Kidney (tissue), 13 donors: ENCODE measurements at regions not wholly inside any gene's neighbourhood (a gene's known extent, or its start where the extent isn't known, plus 50 kb on each side); places are given as distances from the start of the nearest gene placed in this dataset.

Source experiments
- DNase-seq, 5 donors: peaks; one replicate each; pipeline ENCODE4 v3.0.0-alpha.2; 2013 to 2020
- FAIRE-seq: peaks from 2 replicates; lab custom pipeline; 2012; peaks lifted over from hg19 to GRCh38; lab: Jason Lieb, UNC
- H3K27ac ChIP-seq, 2 donors: one replicate each; pipeline ENCODE4 v1.7.0; 2013; ENCODE audit warnings: low read depth in 2 of 2, low read length in 2 of 2, inconsistent platforms in 1 of 2
- H3K27me3 ChIP-seq: one replicate; pipeline ENCODE4 v1.7.1; 2013; ENCODE audit warnings: low read length, inconsistent platforms; ENCODE audit not compliant: control insufficient read depth, insufficient read depth
- H3K36me3 ChIP-seq, 3 donors: one replicate each; pipeline versions ENCODE4 v1.7.0 to v1.7.1; 2013; ENCODE audit warnings: low read length in 3 of 3, control low read depth in 1 of 3, inconsistent platforms in 1 of 3; ENCODE audit not compliant: insufficient read depth in 3 of 3, control insufficient read depth in 2 of 3
- H3K4me1 ChIP-seq, 3 donors: one replicate each; pipeline versions ENCODE4 v1.7.0 to v1.7.1; 2013; ENCODE audit warnings: low read length in 3 of 3, inconsistent platforms in 1 of 3, low read depth in 1 of 3; ENCODE audit not compliant: control insufficient read depth in 2 of 3, insufficient read depth in 2 of 3
- H3K4me3 ChIP-seq, 3 donors: one replicate each; pipeline versions ENCODE4 v1.7.0 to v1.8.1; 2013; ENCODE audit warnings: low read length in 3 of 3, control low read depth in 1 of 3, inconsistent platforms in 1 of 3
- H3K9ac ChIP-seq, 3 donors: one replicate each; pipeline versions ENCODE4 v1.7.0 to v1.7.1; 2013; ENCODE audit warnings: low read length in 3 of 3, control low read depth in 1 of 3, inconsistent platforms in 1 of 3
- H3K9me3 ChIP-seq, 3 donors: one replicate each; pipeline versions ENCODE4 v1.7.0 to v1.7.1; 2013; ENCODE audit warnings: low read length in 3 of 3, control low read depth in 1 of 3, inconsistent platforms in 1 of 3; ENCODE audit not compliant: control insufficient read depth in 2 of 3, insufficient read depth in 1 of 3
- intact Hi-C: fragments of 100-400 bp; cut with DNase I; formaldehyde crosslinking; loops from one replicate; pipeline ENCODE4 v1.11.1; 2022
- TF ChIP-seq, protein P1 (sequence below): IDR thresholded peaks from 3 replicates; pipeline ENCODE4 v1.5.1; 2012; ENCODE audit warnings: mild to moderate bottlenecking, moderate library complexity, borderline replicate concordance; ENCODE audit not compliant: insufficient read depth; ENCODE audit errors: extremely low read depth
- donor health status: control.
- donor health status: control.
- donor health status: control.
- donor health status: control.
- donor health status: control.
- donor health status: DM: yes; HTN: yes; CAD: no.
- donor health status: Normal renal cell carcinoma (clear cell type).

DNA sequence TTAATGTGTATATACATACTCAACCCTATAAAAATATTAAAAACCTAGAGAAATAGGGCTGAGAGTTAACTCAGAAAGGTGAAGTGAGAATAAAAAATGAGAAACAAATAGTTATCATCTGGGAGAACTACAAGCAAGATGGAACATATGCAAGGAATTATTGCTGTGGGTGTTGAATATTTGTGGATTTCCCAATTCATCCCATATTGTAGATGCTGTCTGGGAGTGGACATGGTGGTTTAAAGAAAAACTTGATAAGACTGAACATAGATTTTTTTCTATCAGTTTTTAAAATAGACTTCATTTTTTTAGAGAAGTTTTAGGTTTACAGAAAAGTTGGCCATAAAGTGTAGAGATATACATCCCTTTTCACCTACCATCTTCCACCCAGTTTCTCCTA is 263.5 kb downstream of the SPATA31D1 start:
- H3K36me3 ChIP-seq: no peaks in the 10 kb centered on the region
- H3K27ac ChIP-seq: no peak overlapping the region
- no peak overlapping the region for H3K9ac ChIP-seq
- no peaks in the 10 kb centered on the region for H3K4me1 ChIP-seq
- TF ChIP-seq, protein P1, sequence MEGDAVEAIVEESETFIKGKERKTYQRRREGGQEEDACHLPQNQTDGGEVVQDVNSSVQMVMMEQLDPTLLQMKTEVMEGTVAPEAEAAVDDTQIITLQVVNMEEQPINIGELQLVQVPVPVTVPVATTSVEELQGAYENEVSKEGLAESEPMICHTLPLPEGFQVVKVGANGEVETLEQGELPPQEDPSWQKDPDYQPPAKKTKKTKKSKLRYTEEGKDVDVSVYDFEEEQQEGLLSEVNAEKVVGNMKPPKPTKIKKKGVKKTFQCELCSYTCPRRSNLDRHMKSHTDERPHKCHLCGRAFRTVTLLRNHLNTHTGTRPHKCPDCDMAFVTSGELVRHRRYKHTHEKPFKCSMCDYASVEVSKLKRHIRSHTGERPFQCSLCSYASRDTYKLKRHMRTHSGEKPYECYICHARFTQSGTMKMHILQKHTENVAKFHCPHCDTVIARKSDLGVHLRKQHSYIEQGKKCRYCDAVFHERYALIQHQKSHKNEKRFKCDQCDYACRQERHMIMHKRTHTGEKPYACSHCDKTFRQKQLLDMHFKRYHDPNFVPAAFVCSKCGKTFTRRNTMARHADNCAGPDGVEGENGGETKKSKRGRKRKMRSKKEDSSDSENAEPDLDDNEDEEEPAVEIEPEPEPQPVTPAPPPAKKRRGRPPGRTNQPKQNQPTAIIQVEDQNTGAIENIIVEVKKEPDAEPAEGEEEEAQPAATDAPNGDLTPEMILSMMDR: no peak
- intact Hi-C loops: no loop called here
- DNase-seq (no peak), FAIRE-seq (no peak)
- H3K27me3 ChIP-seq: no peaks in the 10 kb centered on the region
- no peaks in the 10 kb centered on the region for H3K9me3 ChIP-seq
- H3K4me3 ChIP-seq: no peak overlapping the region

DNA sequence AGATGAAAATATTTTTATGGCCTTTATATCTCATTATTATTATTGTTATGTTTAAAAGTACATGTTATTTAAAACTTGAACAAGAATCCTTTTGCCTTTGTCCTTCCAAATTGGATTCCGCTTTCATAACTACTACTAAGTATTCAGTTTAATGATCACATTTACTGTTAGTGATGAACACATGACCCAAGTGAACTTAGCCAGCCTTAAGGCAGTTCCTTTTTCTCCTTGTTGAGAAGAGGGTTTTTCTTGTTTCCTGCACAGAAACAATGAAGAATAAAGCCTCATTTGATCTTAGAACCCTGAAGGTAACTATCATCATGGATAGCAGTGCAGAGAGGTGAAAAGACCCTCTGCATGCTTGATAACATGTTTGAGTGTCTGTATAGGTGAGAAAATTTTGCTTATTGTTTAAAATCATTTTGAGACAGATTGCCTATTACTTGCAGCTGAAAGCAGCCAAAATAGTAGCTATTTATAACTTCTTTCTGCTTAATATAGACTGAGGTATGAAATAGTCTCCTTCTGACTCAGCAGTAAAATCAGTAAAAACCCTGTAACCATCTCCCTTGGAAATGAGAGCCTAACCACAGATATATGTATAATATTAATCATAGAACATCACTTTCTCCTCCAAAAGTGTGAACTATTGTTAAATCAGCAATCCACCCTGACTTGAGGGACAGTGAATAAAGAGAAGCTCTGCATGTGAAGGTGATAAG is 266.2 kb downstream of the SPATA31D1 start:
- no peaks in the 10 kb centered on the region for H3K27me3 ChIP-seq
- no peaks in the 10 kb centered on the region for H3K4me1 ChIP-seq
- no peaks in the 10 kb centered on the region for H3K36me3 ChIP-seq
- intact Hi-C loops: no loop called here
- FAIRE-seq: no peak
- no peak overlapping the region for H3K27ac ChIP-seq
- no peak overlapping the region for H3K9ac ChIP-seq
- H3K9me3 ChIP-seq: no peaks in the 10 kb centered on the region
- H3K4me3 ChIP-seq: no peak overlapping the region
- DNase-seq: no peak
- TF ChIP-seq, protein P1: no peak

DNA sequence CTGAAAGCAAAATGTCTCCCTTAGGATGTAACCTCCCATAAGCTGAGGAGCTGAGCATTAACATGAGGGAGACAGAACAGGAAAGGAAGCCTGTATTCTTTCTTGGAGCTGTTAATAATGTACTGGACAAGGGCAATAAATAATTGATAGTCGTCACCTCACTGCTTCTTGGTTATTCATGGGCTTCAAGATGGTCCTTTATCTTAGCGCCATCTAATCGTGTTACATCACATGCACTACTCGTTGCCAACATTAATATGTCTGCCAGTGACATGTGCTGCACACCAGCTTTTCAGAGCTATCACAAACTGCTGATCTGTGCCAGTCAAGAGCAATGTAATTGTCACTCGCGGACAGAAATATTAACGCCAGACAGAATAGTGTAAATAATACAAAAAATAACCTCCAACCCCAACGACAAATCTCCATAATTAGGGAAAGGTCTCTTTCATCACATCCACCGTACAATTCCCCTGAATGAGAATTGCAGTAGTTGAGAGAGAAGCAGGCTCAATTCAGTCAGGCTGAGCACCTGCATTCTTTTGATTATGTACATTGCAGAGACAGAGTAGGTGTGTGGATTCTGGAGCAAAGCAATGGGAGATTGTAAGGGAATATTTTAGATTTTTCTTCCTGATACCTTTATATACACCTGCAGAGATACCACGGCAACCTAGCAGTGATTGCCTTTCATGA is 267.1 kb downstream of the SPATA31D1 start:
- H3K4me3 ChIP-seq: no peak overlapping the region
- FAIRE-seq: no peak
- TF ChIP-seq, protein P1: no peak
- no peak overlapping the region for H3K9ac ChIP-seq
- no peaks in the 10 kb centered on the region for H3K9me3 ChIP-seq
- H3K36me3 ChIP-seq: no peaks in the 10 kb centered on the region
- DNase-seq: no peak
- intact Hi-C loops: no loop called here
- H3K27me3 ChIP-seq: no peaks in the 10 kb centered on the region
- H3K27ac ChIP-seq: no peak overlapping the region
- H3K4me1 ChIP-seq: no peaks in the 10 kb centered on the region
